ENCODE measurements at regions not wholly inside any gene's neighbourhood (a gene's known extent, or its start where the extent isn't known, plus 50 kb on each side); places are given as distances from the start of the nearest gene placed in this dataset.
"Not testable (repeated sequence)": the region's sequence is repeated elsewhere in the genome, so short reads cannot be mapped to it uniquely, and the experiment has no call there.

DNA sequence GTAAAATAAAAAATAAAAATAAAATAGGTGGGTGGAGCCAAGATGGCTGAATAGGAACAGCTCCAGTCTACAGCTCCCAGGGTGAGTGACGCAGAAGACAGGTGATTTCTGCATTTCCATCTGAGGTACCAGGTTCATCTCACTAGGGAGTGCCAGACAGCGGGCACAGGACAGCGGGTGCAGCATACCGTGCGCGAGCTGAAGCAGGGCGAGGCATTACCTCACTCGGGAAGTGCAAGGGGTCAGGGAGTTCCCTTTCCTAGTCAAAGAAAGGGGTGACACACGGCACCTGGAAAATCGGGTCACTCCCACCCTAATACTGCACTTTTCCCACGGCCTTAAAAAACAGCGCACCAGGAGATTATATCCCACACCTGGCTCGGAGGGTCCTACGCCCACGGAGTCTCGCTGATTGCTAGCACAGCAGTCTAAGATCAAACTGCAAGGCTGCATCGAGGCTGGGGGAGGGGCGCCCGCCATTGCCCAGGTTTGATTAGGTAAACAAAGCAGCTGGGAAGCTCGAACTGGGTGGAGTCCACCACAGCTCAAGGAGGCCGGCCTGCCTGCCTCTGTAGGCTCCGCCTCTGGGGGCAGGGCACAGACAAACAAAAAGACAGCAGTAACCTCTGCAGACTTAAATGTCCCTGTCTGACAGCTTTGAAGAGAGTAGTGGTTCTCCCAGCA is 161.9 kb upstream of the RPS6KA2 start:
- POLR2A ChIA-PET; H2AFZ ChIP-seq (ENCODE audit: low read length); H3K27me3 ChIP-seq (ENCODE audit: control insufficient read depth in 1 of 2, insufficient read depth in 2 of 2, low read length in 2 of 2); ATAC-seq; BruUV-seq (replicated peaks); in situ Hi-C loops (cut with HindIII; ENCODE audit: extremely low pct_ligation_motif_present, low pct_unique_long_range_greater_than_20kb); H4K20me1 ChIP-seq (ENCODE audit: insufficient read depth, low read length); H3K9ac ChIP-seq (ENCODE audit: insufficient read depth, low read depth, low read length); CTCF ChIA-PET (ENCODE audit: low intra/inter-chr PET ratio, low total read pairs); intact Hi-C loops (cut with micrococcal nuclease; ENCODE audit: unreplicated experiment); H3K4me1 ChIP-seq (ENCODE audit: insufficient read depth, low read length); H3K36me3 ChIP-seq (replicated peaks in 1 of 2; ENCODE audit: control insufficient read depth in 1 of 2, insufficient read depth in 2 of 2, low read length in 2 of 2); DNase-seq (ENCODE audit: low spot score); H3K79me2 ChIP-seq (ENCODE audit: insufficient read depth, low read length); H3K4me3 ChIP-seq (replicated peaks in 1 of 3; ENCODE audit: insufficient read depth in 1 of 3, low read depth in 2 of 3, low read length in 3 of 3); FAIRE-seq; H3K4me2 ChIP-seq (ENCODE audit: low read depth, low read length); H3K9me3 ChIP-seq (ENCODE audit: low read length); H3K27ac ChIP-seq (ENCODE audit: extremely low read length, insufficient read depth, low read length); TF ChIP-seq FOXA1 (IDR thresholded peaks at IDR 0.05): not testable (repeated sequence)
- WGBS (ENCODE audit: low lambda C conversion rate), result 52% methylated on average over 22 of the region's 22 CpGs
- TF ChIP-seq FOXA3 (CRISPR knock-in tag; IDR thresholded peaks at IDR 0.05) (0 out of 2 replicates have a peak, but pooled peaks have one; percentile 19), FOXA1 (CRISPR knock-in tag; IDR thresholded peaks at IDR 0.05) (peak; percentile 26; the same call in 1 of the 2 replicates)
- TF ChIP-seq, protein P1, sequence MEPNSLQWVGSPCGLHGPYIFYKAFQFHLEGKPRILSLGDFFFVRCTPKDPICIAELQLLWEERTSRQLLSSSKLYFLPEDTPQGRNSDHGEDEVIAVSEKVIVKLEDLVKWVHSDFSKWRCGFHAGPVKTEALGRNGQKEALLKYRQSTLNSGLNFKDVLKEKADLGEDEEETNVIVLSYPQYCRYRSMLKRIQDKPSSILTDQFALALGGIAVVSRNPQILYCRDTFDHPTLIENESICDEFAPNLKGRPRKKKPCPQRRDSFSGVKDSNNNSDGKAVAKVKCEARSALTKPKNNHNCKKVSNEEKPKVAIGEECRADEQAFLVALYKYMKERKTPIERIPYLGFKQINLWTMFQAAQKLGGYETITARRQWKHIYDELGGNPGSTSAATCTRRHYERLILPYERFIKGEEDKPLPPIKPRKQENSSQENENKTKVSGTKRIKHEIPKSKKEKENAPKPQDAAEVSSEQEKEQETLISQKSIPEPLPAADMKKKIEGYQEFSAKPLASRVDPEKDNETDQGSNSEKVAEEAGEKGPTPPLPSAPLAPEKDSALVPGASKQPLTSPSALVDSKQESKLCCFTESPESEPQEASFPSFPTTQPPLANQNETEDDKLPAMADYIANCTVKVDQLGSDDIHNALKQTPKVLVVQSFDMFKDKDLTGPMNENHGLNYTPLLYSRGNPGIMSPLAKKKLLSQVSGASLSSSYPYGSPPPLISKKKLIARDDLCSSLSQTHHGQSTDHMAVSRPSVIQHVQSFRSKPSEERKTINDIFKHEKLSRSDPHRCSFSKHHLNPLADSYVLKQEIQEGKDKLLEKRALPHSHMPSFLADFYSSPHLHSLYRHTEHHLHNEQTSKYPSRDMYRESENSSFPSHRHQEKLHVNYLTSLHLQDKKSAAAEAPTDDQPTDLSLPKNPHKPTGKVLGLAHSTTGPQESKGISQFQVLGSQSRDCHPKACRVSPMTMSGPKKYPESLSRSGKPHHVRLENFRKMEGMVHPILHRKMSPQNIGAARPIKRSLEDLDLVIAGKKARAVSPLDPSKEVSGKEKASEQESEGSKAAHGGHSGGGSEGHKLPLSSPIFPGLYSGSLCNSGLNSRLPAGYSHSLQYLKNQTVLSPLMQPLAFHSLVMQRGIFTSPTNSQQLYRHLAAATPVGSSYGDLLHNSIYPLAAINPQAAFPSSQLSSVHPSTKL (CRISPR knock-in tag; IDR thresholded peaks at IDR 0.05), result 0 out of 2 replicates have a peak, but pooled peaks have one; percentile 10
- TF ChIP-seq, protein P2, sequence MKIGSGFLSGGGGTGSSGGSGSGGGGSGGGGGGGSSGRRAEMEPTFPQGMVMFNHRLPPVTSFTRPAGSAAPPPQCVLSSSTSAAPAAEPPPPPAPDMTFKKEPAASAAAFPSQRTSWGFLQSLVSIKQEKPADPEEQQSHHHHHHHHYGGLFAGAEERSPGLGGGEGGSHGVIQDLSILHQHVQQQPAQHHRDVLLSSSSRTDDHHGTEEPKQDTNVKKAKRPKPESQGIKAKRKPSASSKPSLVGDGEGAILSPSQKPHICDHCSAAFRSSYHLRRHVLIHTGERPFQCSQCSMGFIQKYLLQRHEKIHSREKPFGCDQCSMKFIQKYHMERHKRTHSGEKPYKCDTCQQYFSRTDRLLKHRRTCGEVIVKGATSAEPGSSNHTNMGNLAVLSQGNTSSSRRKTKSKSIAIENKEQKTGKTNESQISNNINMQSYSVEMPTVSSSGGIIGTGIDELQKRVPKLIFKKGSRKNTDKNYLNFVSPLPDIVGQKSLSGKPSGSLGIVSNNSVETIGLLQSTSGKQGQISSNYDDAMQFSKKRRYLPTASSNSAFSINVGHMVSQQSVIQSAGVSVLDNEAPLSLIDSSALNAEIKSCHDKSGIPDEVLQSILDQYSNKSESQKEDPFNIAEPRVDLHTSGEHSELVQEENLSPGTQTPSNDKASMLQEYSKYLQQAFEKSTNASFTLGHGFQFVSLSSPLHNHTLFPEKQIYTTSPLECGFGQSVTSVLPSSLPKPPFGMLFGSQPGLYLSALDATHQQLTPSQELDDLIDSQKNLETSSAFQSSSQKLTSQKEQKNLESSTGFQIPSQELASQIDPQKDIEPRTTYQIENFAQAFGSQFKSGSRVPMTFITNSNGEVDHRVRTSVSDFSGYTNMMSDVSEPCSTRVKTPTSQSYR (CRISPR knock-in tag; IDR thresholded peaks at IDR 0.05; ENCODE audit: borderline replicate concordance), result peak; percentile 81
- TF ChIP-seq, protein P3, sequence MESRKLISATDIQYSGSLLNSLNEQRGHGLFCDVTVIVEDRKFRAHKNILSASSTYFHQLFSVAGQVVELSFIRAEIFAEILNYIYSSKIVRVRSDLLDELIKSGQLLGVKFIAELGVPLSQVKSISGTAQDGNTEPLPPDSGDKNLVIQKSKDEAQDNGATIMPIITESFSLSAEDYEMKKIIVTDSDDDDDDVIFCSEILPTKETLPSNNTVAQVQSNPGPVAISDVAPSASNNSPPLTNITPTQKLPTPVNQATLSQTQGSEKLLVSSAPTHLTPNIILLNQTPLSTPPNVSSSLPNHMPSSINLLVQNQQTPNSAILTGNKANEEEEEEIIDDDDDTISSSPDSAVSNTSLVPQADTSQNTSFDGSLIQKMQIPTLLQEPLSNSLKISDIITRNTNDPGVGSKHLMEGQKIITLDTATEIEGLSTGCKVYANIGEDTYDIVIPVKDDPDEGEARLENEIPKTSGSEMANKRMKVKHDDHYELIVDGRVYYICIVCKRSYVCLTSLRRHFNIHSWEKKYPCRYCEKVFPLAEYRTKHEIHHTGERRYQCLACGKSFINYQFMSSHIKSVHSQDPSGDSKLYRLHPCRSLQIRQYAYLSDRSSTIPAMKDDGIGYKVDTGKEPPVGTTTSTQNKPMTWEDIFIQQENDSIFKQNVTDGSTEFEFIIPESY (CRISPR knock-in tag; IDR thresholded peaks at IDR 0.05), result peak; percentile 37; the same call in 1 of the 2 replicates

Measured in HepG2 (cell line).